ENCODE measurements at regions not wholly inside any gene's neighbourhood (a gene's known extent, or its start where the extent isn't known, plus 50 kb on each side); places are given as distances from the start of the nearest gene placed in this dataset.

- TF ChIP-seq CTCF (IDR thresholded peaks at IDR 0.05 in 4 of 5, conservative IDR thresholded peaks at IDR 0.05 in 1 of 5), result no peak
- no peak for TF ChIP-seq POLR2A (IDR thresholded peaks at IDR 0.05)
Measured at GRCh38 chr20:6857927-6858326, 90.4 kb downstream of the BMP2 start.
